ENCODE measurements at regions not wholly inside any gene's neighbourhood (a gene's known extent, or its start where the extent isn't known, plus 50 kb on each side); places are given as distances from the start of the nearest gene placed in this dataset.

GRCh38 chr13:58889474-58889873 is 1257.9 kb downstream of the PCDH17 start:
- no peak for TF ChIP-seq CTCF (IDR thresholded peaks at IDR 0.05)
- DNase-seq (ENCODE audit: low spot score): no peak
- no peak overlapping the region for H3K4me3 ChIP-seq
- H3K27ac ChIP-seq: no peak overlapping the region

- Histone ChIP-seq H3K4me3 (no peak overlapping the region), H3K27ac (no peak overlapping the region)
- no peak for DNase-seq (ENCODE audit: low spot score)
- no peak for TF ChIP-seq CTCF (IDR thresholded peaks at IDR 0.05)
Measured at GRCh38 chr13:58893396-58893795, 1261.9 kb downstream of the PCDH17 start.

GRCh38 chr13:58906329-58907007 is 1257.3 kb downstream of the DIAPH3 start:
- TF ChIP-seq CTCF (IDR thresholded peaks at IDR 0.05): no peak
- DNase-seq (ENCODE audit: low spot score): no peak
- Histone ChIP-seq H3K4me3 (no peak overlapping the region), H3K27ac (no peak overlapping the region)

- no peak for DNase-seq (ENCODE audit: low spot score)
- no peak for TF ChIP-seq CTCF (IDR thresholded peaks at IDR 0.05)
- H3K27ac ChIP-seq: no peak overlapping the region
- no peak overlapping the region for H3K4me3 ChIP-seq
Measured at GRCh38 chr13:58907347-58907746, 1256.4 kb downstream of the DIAPH3 start.

- TF ChIP-seq CTCF (IDR thresholded peaks at IDR 0.05): no peak
- Histone ChIP-seq H3K27ac (no peak overlapping the region), H3K4me3 (no peak overlapping the region)
- no peak for DNase-seq (ENCODE audit: low spot score)
Measured at GRCh38 chr13:58908019-58908679, 1255.6 kb downstream of the DIAPH3 start.

GRCh38 chr13:58919551-58919950 is 1244.2 kb downstream of the DIAPH3 start:
- no peak for TF ChIP-seq CTCF (IDR thresholded peaks at IDR 0.05)
- DNase-seq (ENCODE audit: low spot score): no peak

GRCh38 chr13:58921129-58921528 is 1242.6 kb downstream of the DIAPH3 start:
- no peak overlapping the region for H3K27ac ChIP-seq
- no peak for TF ChIP-seq CTCF (IDR thresholded peaks at IDR 0.05)
- H3K4me3 ChIP-seq: no peak overlapping the region
- DNase-seq (ENCODE audit: low spot score): no peak

More at GRCh38 chr13:58919551-58919950, 1244.2 kb downstream of the DIAPH3 start:
- no peak overlapping the region for H3K4me3 ChIP-seq
- no peak overlapping the region for H3K27ac ChIP-seq
